Fibroblast of the aortic adventitia (primary cell): ENCODE measurements at regions not wholly inside any gene's neighbourhood (a gene's known extent, or its start where the extent isn't known, plus 50 kb on each side); places are given as distances from the start of the nearest gene placed in this dataset.
A peak's percentile ranks its signal among the peaks of the same experiment; 100 is the strongest.

Source experiments
- DNase-seq: peaks from one replicate; pipeline ENCODE4 v3.0.0-alpha.2; 2010; ENCODE audit warnings: low read depth
- H3K4me3 ChIP-seq: 2 replicates; pipeline ENCODE4 v1.5.1; 2011; ENCODE audit warnings: low read depth, mild to moderate bottlenecking, control low read depth, low read length, moderate library complexity
- CTCF ChIP-seq: IDR thresholded peaks from 2 replicates; pipeline ENCODE4 v1.5.1; 2011; ENCODE audit warnings: mild to moderate bottlenecking, low read length, control low read depth, inconsistent platforms; ENCODE audit not compliant: insufficient read depth

- DNase-seq, result no peak
- no peak overlapping the region for H3K4me3 ChIP-seq
- no peak for TF ChIP-seq CTCF
Observed at GRCh38 chr4:81557306-81557705, 85.6 kb upstream of the RASGEF1B start.

GRCh38 chr4:81555489-81555888 is 83.8 kb upstream of the RASGEF1B start:
- no peak overlapping the region for H3K4me3 ChIP-seq
- no peak for DNase-seq
- TF ChIP-seq CTCF, result no peak

- TF ChIP-seq CTCF, result no peak
- DNase-seq, result no peak
- no peak overlapping the region for H3K4me3 ChIP-seq
Observed at GRCh38 chr4:81552086-81552485, 80.4 kb upstream of the RASGEF1B start.

GRCh38 chr4:81550388-81550859 is 78.7 kb upstream of the RASGEF1B start:
- no peak for TF ChIP-seq CTCF
- H3K4me3 ChIP-seq, result no peak overlapping the region
- DNase-seq, result peak; percentile 9

GRCh38 chr4:81549984-81550383 is 78.3 kb upstream of the RASGEF1B start:
- no peak for DNase-seq
- no peak for TF ChIP-seq CTCF
- no peak overlapping the region for H3K4me3 ChIP-seq

GRCh38 chr4:81546777-81547176 is 75.1 kb upstream of the RASGEF1B start:
- DNase-seq, result no peak
- no peak for TF ChIP-seq CTCF
- H3K4me3 ChIP-seq, result no peak overlapping the region
